GM18861 (cell line): ENCODE measurements at regions not wholly inside any gene's neighbourhood (a gene's known extent, or its start where the extent isn't known, plus 50 kb on each side); places are given as distances from the start of the nearest gene placed in this dataset.

ENCODE experiments used
- ATAC-seq: cut with Tn5 transposase; IDR thresholded peaks from one replicate; pipeline ENCODE4 v1.9.1; 2021; ENCODE audit not compliant: unreplicated experiment

- ATAC-seq: no peak
Observed at GRCh38 chr2:5119046-5119445, 573.1 kb upstream of the SOX11 start.

GRCh38 chr2:5121121-5121520 is 571.1 kb upstream of the SOX11 start:
- no peak for ATAC-seq

- no peak for ATAC-seq
Observed at GRCh38 chr2:5121642-5122041, 570.5 kb upstream of the SOX11 start.

- ATAC-seq: no peak
Observed at GRCh38 chr2:5123582-5124196, 568.5 kb upstream of the SOX11 start.

GRCh38 chr2:5125017-5125730 is 567.0 kb upstream of the SOX11 start:
- no peak for ATAC-seq

- ATAC-seq: no peak
Observed at GRCh38 chr2:5132281-5132680, 559.9 kb upstream of the SOX11 start.

GRCh38 chr2:5140347-5140746 is 551.8 kb upstream of the SOX11 start:
- no peak for ATAC-seq

GRCh38 chr2:5144159-5144558 is 548.0 kb upstream of the SOX11 start:
- ATAC-seq: no peak

- no peak for ATAC-seq
Observed at GRCh38 chr2:5145053-5145452, 547.1 kb upstream of the SOX11 start.

GRCh38 chr2:5145801-5146200 is 546.4 kb upstream of the SOX11 start:
- ATAC-seq: no peak

- no peak for ATAC-seq
Observed at GRCh38 chr2:5148392-5149085, 543.6 kb upstream of the SOX11 start.

- ATAC-seq: no peak
Observed at GRCh38 chr2:5150871-5151270, 541.3 kb upstream of the SOX11 start.

- ATAC-seq: no peak
Observed at GRCh38 chr2:5164776-5165525, 527.2 kb upstream of the SOX11 start.

GRCh38 chr2:5172923-5173322 is 519.3 kb upstream of the SOX11 start:
- no peak for ATAC-seq

GRCh38 chr2:5173876-5174535 is 518.2 kb upstream of the SOX11 start:
- ATAC-seq: no peak

- ATAC-seq: no peak
Observed at GRCh38 chr2:5175231-5175630, 517.0 kb upstream of the SOX11 start.

GRCh38 chr2:5176764-5177163 is 515.4 kb upstream of the SOX11 start:
- ATAC-seq: no peak

- no peak for ATAC-seq
Observed at GRCh38 chr2:5183031-5183430, 509.2 kb upstream of the SOX11 start.

GRCh38 chr2:5187283-5187682 is 504.9 kb upstream of the SOX11 start:
- ATAC-seq: no peak

- no peak for ATAC-seq
Observed at GRCh38 chr2:5188636-5189035, 503.5 kb upstream of the SOX11 start.

- ATAC-seq: no peak
Observed at GRCh38 chr2:5190023-5190422, 502.2 kb upstream of the SOX11 start.
